GM18520 (cell line): ENCODE measurements at regions not wholly inside any gene's neighbourhood (a gene's known extent, or its start where the extent isn't known, plus 50 kb on each side); places are given as distances from the start of the nearest gene placed in this dataset.

Experiments used
- ATAC-seq: cut with Tn5 transposase; IDR thresholded peaks from one replicate; pipeline ENCODE4 v1.9.1; 2021; ENCODE audit not compliant: unreplicated experiment

- no peak for ATAC-seq
Observed at GRCh38 chr1:239322369-239322768, 64.0 kb upstream of the CHRM3 start.

- no peak for ATAC-seq
Observed at GRCh38 chr1:239321877-239322276, 64.5 kb upstream of the CHRM3 start.

- no peak for ATAC-seq
Observed at GRCh38 chr1:239317948-239318347, 68.4 kb upstream of the CHRM3 start.

- ATAC-seq: no peak
Observed at GRCh38 chr1:239315631-239316217, 70.6 kb upstream of the CHRM3 start.

GRCh38 chr1:239311331-239311730 lies 75.0 kb upstream of the CHRM3 start:
- ATAC-seq: no peak

DNA sequence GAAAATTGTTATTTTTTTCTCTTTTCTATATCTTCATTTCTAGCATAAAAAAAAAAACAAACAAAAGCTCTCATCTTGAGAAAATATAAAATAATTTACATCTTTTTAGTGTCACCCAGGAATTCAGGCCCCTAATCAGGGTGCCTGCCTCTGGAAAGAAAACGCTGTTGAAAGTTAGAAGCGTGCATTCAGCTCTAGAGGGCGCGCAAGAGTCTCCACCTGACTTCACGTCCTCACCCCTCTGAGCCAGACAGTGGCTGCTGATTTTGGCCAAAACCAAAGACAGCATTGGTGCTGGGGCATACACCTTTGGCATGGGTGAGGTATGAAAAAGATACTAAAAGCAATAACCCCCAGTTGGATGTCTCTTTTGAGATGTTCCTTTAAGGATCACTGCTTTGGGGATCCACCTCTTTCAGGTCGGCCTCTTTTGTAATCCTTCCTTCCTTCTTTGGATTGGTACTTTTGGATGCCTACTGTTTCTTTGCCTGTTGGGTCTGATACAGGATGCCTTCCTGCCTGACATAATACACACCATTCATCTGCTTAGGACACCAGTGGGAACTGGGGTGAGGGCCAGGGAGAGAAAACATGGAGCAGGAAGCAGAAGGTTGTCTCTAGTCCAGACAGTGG lies 77.6 kb upstream of the CHRM3 start:
- no peak for ATAC-seq

- no peak for ATAC-seq
Observed at GRCh38 chr1:239307886-239308285, 78.5 kb upstream of the CHRM3 start.

DNA sequence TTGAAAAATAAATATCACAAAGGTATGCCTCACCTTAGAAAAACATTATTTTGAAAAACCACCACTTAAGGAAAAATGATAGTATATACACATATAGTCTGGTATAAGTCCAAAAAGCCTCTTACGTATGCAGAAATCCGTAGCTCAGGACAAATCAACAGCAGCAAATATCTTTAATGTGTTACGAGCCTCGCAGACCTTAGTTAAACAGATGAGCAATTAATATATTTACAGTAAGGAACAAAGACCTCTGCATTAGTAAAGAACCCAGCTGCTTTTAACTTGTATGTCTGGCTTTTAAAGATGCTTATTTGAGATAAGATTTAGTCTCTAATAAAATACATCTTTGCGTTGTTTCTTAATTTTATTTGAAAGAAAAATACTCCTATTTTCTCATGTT lies 79.9 kb upstream of the CHRM3 start:
- no peak for ATAC-seq

GRCh38 chr1:239303289-239303688 lies 83.1 kb upstream of the CHRM3 start:
- no peak for ATAC-seq

DNA sequence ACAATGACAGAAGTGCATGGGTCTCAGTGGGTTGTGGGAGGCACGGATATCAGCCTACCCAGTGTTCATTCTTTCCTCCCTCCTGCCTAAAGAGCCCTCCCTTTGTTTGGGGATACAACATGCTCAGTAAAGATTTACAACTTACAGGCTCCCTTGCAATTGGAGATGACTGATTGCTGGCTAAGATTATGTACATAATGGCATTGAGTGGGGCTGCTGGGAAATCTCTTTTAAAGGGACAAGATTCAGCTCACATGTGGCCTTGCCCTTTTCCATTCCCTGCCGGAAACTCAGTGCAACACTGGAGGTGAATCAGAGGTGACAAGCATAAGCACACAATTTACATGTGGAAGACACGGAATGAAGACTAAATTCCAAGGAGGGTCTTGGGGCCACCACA lies 83.7 kb upstream of the CHRM3 start:
- ATAC-seq: no peak

GRCh38 chr1:239301251-239301650 lies 85.1 kb upstream of the CHRM3 start:
- no peak for ATAC-seq

- ATAC-seq: no peak
Observed at GRCh38 chr1:239297910-239298309, 88.5 kb upstream of the CHRM3 start.

DNA sequence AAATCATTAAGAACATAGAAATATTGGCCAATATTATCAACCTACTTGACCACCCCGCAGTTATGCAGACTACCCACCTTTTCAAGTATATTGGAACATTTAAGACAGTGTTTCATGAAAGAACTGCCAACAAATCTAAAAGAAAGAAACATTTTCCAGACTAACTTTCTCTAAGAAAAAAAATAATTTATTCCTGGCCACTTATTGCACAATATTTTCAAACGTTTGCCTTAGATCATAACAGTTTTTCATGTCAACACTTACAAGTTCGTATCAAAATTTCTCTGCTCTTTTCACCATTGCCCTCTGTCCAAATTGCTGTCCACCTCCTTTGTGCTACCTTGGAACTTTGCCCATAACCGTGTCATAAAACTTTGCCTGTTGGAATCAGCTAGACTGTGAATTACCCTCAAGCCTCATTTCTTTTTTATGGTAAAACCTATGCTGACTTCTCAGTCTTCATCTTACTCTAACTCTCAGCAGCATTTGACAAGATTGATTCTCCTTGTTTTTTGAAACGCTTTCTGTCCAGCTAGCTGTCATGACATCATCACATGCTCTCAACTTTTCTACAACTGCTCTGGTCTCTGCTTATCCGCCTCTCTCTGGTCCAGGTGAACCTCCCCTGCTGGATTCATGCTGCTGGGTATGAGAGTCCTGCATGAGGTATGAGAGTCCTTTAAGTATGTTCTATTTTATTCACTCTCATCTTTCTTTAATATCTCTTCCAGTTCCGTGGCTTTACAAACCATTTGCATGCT lies 92.8 kb upstream of the CHRM3 start:
- ATAC-seq: no peak

DNA sequence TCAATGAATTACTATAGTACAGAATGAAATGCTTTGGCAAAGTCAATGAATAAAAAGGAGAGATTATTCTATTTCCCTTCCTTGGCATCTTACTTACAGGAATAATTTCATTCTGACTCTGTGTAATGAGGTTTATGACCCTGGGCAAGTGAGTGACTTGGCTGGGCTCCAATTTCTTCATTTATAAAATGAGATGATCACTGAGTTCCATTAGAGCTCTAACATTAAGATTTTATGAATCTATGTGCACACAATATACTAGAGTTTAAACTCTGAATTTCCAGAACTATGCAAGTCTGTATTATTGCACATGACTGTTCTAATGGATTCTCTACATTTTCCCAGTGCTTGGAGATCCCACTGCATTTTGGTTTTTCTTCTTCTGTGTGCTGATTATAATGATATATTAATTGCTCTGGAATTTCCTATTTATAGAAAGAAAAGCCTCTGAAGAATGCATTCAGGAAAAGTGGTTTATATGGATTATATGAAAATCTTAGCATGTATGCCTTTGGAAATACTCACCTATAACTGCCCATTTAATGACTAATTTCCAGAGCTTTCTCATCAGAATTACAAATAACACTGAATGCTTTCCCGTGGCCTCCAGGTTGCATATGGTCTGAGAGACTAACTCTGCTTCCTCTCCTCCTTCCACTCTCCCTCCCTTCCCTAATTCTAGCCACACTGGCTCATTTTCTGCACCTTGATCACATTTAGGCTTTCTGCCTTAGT lies 97.4 kb upstream of the CHRM3 start:
- ATAC-seq: no peak

- ATAC-seq: no peak
Observed at GRCh38 chr1:239287296-239287695, 99.1 kb upstream of the CHRM3 start.

GRCh38 chr1:239283216-239283615 lies 103.2 kb upstream of the CHRM3 start:
- no peak for ATAC-seq

DNA sequence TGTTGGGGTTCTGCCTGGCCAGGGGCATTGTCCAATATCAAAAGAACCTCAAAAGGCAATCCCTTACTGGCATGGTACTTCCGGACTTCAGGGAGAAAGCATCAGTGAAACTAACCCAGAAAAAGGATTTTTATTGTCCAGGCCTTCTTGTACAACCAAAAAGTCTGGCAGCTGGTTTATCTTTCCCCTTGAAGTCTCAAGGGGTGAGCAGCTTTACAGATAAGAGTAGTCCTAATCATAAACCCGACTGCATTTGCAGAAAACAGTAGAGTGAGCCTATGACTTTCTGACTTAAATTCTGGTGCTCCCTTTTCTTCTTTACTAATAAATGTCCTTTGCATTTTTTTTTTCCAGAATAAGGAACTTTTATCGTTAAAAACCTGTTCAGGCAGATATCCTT lies 104.0 kb upstream of the CHRM3 start:
- ATAC-seq: no peak

DNA sequence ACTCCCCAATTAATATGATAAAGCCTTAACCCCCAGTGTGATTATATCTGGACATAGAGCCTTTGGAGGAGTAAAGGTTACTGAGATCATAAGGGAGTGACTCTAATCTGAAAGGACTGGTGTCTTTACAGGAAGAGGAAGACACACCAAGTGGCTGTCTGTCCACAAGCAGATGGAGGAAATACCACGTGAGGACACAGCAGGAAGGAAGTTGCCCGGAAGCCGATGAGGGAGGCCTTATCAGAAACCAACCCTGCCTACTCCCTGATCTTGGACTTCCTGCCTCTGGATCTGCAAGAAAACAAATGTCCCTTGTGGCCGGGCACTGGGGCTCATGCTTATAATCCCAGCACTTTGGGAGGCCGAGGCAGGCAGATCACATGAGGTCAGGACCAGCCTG lies 110.3 kb upstream of the CHRM3 start:
- no peak for ATAC-seq

DNA sequence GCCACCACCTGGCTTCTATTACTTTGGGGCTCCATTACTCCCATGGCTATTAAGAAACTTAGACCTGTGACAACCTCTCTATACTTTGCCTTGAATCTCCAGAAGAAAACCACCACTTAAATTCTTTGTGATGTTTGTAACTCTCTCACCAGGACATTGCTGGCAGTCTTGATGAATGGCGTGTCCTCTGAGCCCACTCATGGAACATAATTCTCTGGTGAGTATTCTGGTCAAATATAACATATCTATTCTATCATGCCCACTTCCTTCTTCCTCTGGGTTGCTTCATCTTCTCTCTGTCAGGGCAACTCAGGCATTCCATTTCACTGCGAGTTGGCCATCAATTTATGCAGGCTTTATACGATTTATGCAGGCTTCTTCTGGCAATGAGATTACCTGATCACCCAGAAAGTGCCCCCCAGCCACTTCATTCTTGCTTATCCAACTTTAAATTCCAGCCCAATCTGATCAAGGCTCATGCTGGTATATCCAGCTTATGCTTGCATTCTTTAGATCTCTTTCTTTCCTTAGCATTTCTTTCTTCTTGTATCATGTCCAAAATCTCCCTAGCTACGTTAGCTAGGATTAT lies 112.0 kb upstream of the CHRM3 start:
- no peak for ATAC-seq

- no peak for ATAC-seq
Observed at GRCh38 chr1:239270509-239270908, 115.9 kb upstream of the CHRM3 start.

DNA sequence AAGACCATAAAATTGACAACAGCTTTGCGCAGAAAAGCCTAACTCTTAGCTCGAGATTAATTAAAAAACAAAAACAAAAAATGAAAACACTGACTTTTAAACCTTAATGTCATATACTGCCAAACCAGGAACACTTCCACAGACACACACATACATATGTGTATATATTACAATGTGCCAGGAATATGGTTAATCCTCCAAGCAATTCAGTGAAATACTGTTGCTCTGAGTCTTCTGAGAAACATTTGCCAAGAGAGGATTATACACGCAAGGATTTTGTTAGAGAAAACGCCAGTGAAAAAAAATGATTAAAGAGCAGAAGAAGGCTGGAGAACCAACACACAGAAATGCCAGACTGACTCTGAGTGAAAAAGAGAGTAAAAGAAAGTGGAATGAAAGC lies 116.7 kb upstream of the CHRM3 start:
- no peak for ATAC-seq
